ENCODE measurements at regions not wholly inside any gene's neighbourhood (a gene's known extent, or its start where the extent isn't known, plus 50 kb on each side); places are given as distances from the start of the nearest gene placed in this dataset.

GRCh38 chr5:74262544-74263207 is 377.9 kb downstream of the ENC1 start:
- no peak overlapping the region for H3K4me3 ChIP-seq
- H3K9me3 ChIP-seq, result no peaks in the 10 kb centered on the region
- no peaks in the 10 kb centered on the region for H3K27me3 ChIP-seq
- no peaks in the 10 kb centered on the region for H3K36me3 ChIP-seq
- H3K4me1 ChIP-seq, result no peaks in the 10 kb centered on the region
- no peak for TF ChIP-seq Cebpa-rat (IDR thresholded peaks at IDR 0.05)
- H4K20me1 ChIP-seq, result no peaks in the 10 kb centered on the region
- no peak overlapping the region for H3K27ac ChIP-seq
- no peak overlapping the region for H3K4me2 ChIP-seq
- H3K9ac ChIP-seq, result no peak overlapping the region

GRCh38 chr5:74261866-74262265 is 378.7 kb downstream of the ENC1 start:
- no peak overlapping the region for H3K27ac ChIP-seq
- TF ChIP-seq Cebpa-rat (IDR thresholded peaks at IDR 0.05), result no peak

GRCh38 chr5:74261421-74261820 is 379.1 kb downstream of the ENC1 start:
- H3K9me3 ChIP-seq, result no peaks in the 10 kb centered on the region
- H3K4me1 ChIP-seq, result no peaks in the 10 kb centered on the region
- H3K4me3 ChIP-seq, result no peak overlapping the region
- no peak overlapping the region for H3K9ac ChIP-seq
- H4K20me1 ChIP-seq, result no peaks in the 10 kb centered on the region
- H3K27me3 ChIP-seq, result no peaks in the 10 kb centered on the region
- H3K36me3 ChIP-seq, result no peaks in the 10 kb centered on the region
- no peak overlapping the region for H3K27ac ChIP-seq
- H3K4me2 ChIP-seq, result no peak overlapping the region
- no peak for TF ChIP-seq Cebpa-rat (IDR thresholded peaks at IDR 0.05)

More at GRCh38 chr5:74261866-74262265, 378.7 kb downstream of the ENC1 start:
- Histone ChIP-seq H3K4me1 (no peaks in the 10 kb centered on the region), H3K9ac (no peak overlapping the region), H3K36me3 (no peaks in the 10 kb centered on the region), H3K4me3 (no peak overlapping the region), H3K4me2 (no peak overlapping the region), H3K27me3 (no peaks in the 10 kb centered on the region), H4K20me1 (no peaks in the 10 kb centered on the region), H3K9me3 (no peaks in the 10 kb centered on the region)

GRCh38 chr5:74259572-74259971 is 381.0 kb downstream of the ENC1 start:
- H3K4me1 ChIP-seq, result no peaks in the 10 kb centered on the region
- H3K36me3 ChIP-seq, result no peaks in the 10 kb centered on the region
- no peak overlapping the region for H3K27ac ChIP-seq
- no peak overlapping the region for H3K4me3 ChIP-seq
- TF ChIP-seq Cebpa-rat (IDR thresholded peaks at IDR 0.05), result no peak
- H4K20me1 ChIP-seq, result no peaks in the 10 kb centered on the region
- H3K4me2 ChIP-seq, result no peak overlapping the region
- no peaks in the 10 kb centered on the region for H3K9me3 ChIP-seq
- H3K9ac ChIP-seq, result no peak overlapping the region
- no peaks in the 10 kb centered on the region for H3K27me3 ChIP-seq

- no peaks in the 10 kb centered on the region for H3K9me3 ChIP-seq
- no peaks in the 10 kb centered on the region for H3K36me3 ChIP-seq
- no peaks in the 10 kb centered on the region for H3K4me1 ChIP-seq
- H4K20me1 ChIP-seq, result no peaks in the 10 kb centered on the region
- no peak overlapping the region for H3K4me3 ChIP-seq
- no peak for TF ChIP-seq Cebpa-rat (IDR thresholded peaks at IDR 0.05)
- H3K27me3 ChIP-seq, result no peaks in the 10 kb centered on the region
- H3K4me2 ChIP-seq, result no peak overlapping the region
- H3K9ac ChIP-seq, result no peak overlapping the region
- H3K27ac ChIP-seq, result no peak overlapping the region
Measured at GRCh38 chr5:74258314-74258665, 382.2 kb downstream of the ENC1 start.

- Histone ChIP-seq H3K4me2 (no peak overlapping the region), H3K36me3 (no peaks in the 10 kb centered on the region), H4K20me1 (no peaks in the 10 kb centered on the region), H3K9me3 (no peaks in the 10 kb centered on the region), H3K4me1 (no peaks in the 10 kb centered on the region), H3K27ac (no peak overlapping the region), H3K9ac (no peak overlapping the region), H3K27me3 (no peaks in the 10 kb centered on the region), H3K4me3 (no peak overlapping the region)
- TF ChIP-seq Cebpa-rat (IDR thresholded peaks at IDR 0.05), result no peak
Measured at GRCh38 chr5:74257645-74258313, 382.7 kb downstream of the ENC1 start.

- Histone ChIP-seq H3K4me1 (no peaks in the 10 kb centered on the region), H3K27ac (no peak overlapping the region), H3K9me3 (no peaks in the 10 kb centered on the region), H3K9ac (no peak overlapping the region), H3K36me3 (no peaks in the 10 kb centered on the region), H3K4me3 (no peak overlapping the region), H4K20me1 (no peaks in the 10 kb centered on the region), H3K4me2 (no peak overlapping the region), H3K27me3 (no peaks in the 10 kb centered on the region)
- TF ChIP-seq Cebpa-rat (IDR thresholded peaks at IDR 0.05), result no peak
Measured at GRCh38 chr5:74257060-74257527, 383.4 kb downstream of the ENC1 start.

GRCh38 chr5:74255692-74256392 is 384.7 kb downstream of the ENC1 start:
- Histone ChIP-seq H3K4me3 (no peak overlapping the region), H3K27ac (no peak overlapping the region), H3K9ac (no peak overlapping the region), H3K9me3 (no peaks in the 10 kb centered on the region), H3K4me1 (no peaks in the 10 kb centered on the region), H4K20me1 (no peaks in the 10 kb centered on the region), H3K27me3 (no peaks in the 10 kb centered on the region), H3K36me3 (no peaks in the 10 kb centered on the region), H3K4me2 (no peak overlapping the region)
- TF ChIP-seq Cebpa-rat (IDR thresholded peaks at IDR 0.05), result no peak

- H3K4me2 ChIP-seq, result no peak overlapping the region
- H3K9me3 ChIP-seq, result no peaks in the 10 kb centered on the region
- H3K4me3 ChIP-seq, result no peak overlapping the region
- no peak for TF ChIP-seq Cebpa-rat (IDR thresholded peaks at IDR 0.05)
- no peaks in the 10 kb centered on the region for H3K36me3 ChIP-seq
- no peaks in the 10 kb centered on the region for H3K27me3 ChIP-seq
- H4K20me1 ChIP-seq, result no peaks in the 10 kb centered on the region
- H3K4me1 ChIP-seq, result no peaks in the 10 kb centered on the region
- no peak overlapping the region for H3K27ac ChIP-seq
- no peak overlapping the region for H3K9ac ChIP-seq
Measured at GRCh38 chr5:74254257-74254656, 386.3 kb downstream of the ENC1 start.

- H3K9me3 ChIP-seq, result no peaks in the 10 kb centered on the region
- H3K27me3 ChIP-seq, result no peaks in the 10 kb centered on the region
- no peaks in the 10 kb centered on the region for H3K36me3 ChIP-seq
- no peaks in the 10 kb centered on the region for H4K20me1 ChIP-seq
- no peak overlapping the region for H3K4me2 ChIP-seq
- H3K4me1 ChIP-seq, result no peaks in the 10 kb centered on the region
- no peak overlapping the region for H3K27ac ChIP-seq
- no peak overlapping the region for H3K4me3 ChIP-seq
- H3K9ac ChIP-seq, result no peak overlapping the region
- no peak for TF ChIP-seq Cebpa-rat (IDR thresholded peaks at IDR 0.05)
Measured at GRCh38 chr5:74252044-74252443, 388.5 kb downstream of the ENC1 start.
